BJ (cell line): ENCODE measurements at regions not wholly inside any gene's neighbourhood (a gene's known extent, or its start where the extent isn't known, plus 50 kb on each side); places are given as distances from the start of the nearest gene placed in this dataset.
A peak's percentile ranks its signal among the peaks of the same experiment; 100 is the strongest.

Experiments used
- CTCF ChIA-PET: fragments of 350-600 bp; formaldehyde crosslinking; extraction: SDS; loops from one replicate; lab custom pipeline; 2021; ENCODE audit warnings: antibody characterized with exemption, inconsistent platforms; lab: Yijun Ruan, JAX
- POLR2A ChIA-PET: fragments of 300-600 bp; sonication (Branson Sonifier 250); formaldehyde crosslinking; extraction: SDS; loops from one replicate; lab custom pipeline; 2021; ENCODE audit warnings: antibody characterized with exemption; lab: Charles Lee
- DNase-seq: peaks from one replicate; pipeline ENCODE4 v3.0.0-alpha.2; 2011; ENCODE audit warnings: low read depth
- H3K27me3 ChIP-seq: 2 replicates; pipeline ENCODE4 v1.6.0; 2011; ENCODE audit warnings: low read length; ENCODE audit not compliant: control insufficient read depth, insufficient read depth
- H3K36me3 ChIP-seq: 2 replicates; pipeline ENCODE4 v1.5.1; 2011; ENCODE audit warnings: low read length; ENCODE audit not compliant: control insufficient read depth, insufficient read depth
- H3K4me3 ChIP-seq: 2 replicates; pipeline ENCODE4 v1.5.1; 2011; ENCODE audit warnings: low read depth, mild to moderate bottlenecking, control low read depth, low read length
- CTCF ChIP-seq: IDR thresholded peaks from 2 replicates; pipeline ENCODE4 v1.5.1; 2011; ENCODE audit warnings: low read depth, mild to moderate bottlenecking, control low read depth, inconsistent platforms, low read length, moderate library complexity; ENCODE audit not compliant: insufficient read depth

- Histone ChIP-seq H3K27me3 (no peaks in the 10 kb centered on the region; the same call in 1 of the 2 replicates), H3K36me3 (no peaks in the 10 kb centered on the region), H3K4me3 (no peak overlapping the region)
- no peak for TF ChIP-seq CTCF
- POLR2A ChIA-PET: no interaction called here
- no peak for DNase-seq
- CTCF ChIA-PET: no interaction called here
Observed at GRCh38 chr14:55772486-55772885, 192.5 kb downstream of the KTN1 start.

- Histone ChIP-seq H3K36me3 (no peaks in the 10 kb centered on the region), H3K27me3 (no peaks in the 10 kb centered on the region; the same call in 1 of the 2 replicates), H3K4me3 (no peak overlapping the region)
- TF ChIP-seq CTCF: no peak
- no peak for DNase-seq
- POLR2A ChIA-PET: no interaction called here
- CTCF ChIA-PET: no interaction called here
Observed at GRCh38 chr14:55773312-55773711, 193.3 kb downstream of the KTN1 start.

GRCh38 chr14:55773984-55774545 is 194.1 kb downstream of the KTN1 start:
- POLR2A ChIA-PET: no interaction called here

DNA sequence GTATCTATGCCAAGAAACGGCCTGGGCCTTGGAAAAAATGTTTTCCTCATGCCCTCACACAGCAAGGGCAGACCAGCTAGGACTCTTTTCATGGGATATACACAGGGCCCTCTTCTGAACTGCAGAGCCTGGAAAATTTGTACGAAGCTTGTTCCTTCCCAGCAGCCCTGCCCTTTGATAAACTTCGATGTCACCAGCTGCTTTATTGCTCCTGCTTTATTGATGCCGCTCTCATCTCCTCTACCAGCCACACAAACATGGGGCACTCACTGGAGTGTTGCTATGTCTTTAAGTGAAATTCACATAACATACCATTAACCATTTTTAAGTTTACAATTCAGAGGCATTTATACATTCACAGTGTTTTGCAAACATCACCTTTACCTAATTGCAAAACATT is 197.9 kb downstream of the KTN1 start:
- Histone ChIP-seq H3K36me3 (no peaks in the 10 kb centered on the region), H3K27me3 (no peaks in the 10 kb centered on the region), H3K4me3 (no peak overlapping the region)
- ChIA-PET POLR2A (no interaction called here), CTCF (interaction anchor here (1.5 kb wide), 1 partner anchor 24 kb away, joined by 6 read pairs; no protein-coding TSS in a partner anchor)
- DNase-seq: no peak
- TF ChIP-seq CTCF: no peak

More at GRCh38 chr14:55773984-55774545, 194.1 kb downstream of the KTN1 start:
- H3K27me3 ChIP-seq: no peaks in the 10 kb centered on the region; the same call in 1 of the 2 replicates
- TF ChIP-seq CTCF: no peak
- CTCF ChIA-PET: no interaction called here
- no peak overlapping the region for H3K4me3 ChIP-seq
- no peaks in the 10 kb centered on the region for H3K36me3 ChIP-seq
- DNase-seq: no peak

DNA sequence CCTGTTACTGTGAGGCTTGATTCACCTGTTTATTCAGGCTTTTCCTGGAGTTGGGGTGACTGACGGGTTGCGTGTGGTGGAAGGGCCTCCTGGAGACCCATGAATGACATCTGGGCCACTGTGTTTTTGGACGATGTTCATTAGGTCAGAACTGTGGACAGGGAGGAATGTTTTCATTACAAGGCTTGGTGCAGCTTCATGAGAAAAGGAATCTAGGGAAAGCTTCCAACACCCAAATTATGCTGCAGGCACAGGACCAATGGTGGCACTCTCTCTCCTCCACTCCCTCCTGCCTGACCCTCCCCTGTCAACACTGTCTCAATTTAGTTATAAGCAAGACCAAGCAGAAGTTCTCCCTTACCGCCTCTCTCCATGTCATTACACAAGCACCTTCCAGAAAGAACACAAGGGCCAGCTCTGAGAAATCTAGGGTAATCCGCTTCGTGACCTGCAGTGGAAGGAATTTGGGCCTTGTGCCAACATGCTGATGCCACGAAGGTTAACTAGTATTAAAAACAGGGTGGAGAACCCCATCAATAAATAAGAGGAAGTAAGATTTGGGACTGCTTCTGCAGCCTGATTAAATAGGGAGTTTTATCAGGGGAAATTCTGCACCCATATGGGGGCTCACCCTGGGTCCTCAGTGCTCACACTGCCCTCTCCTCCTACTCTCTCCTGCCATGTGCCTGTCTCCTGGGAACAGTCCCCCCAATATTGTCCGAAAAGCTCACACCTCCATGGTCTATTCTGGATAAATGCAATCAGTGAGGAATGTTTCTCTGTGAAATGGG is 200.3 kb downstream of the KTN1 start:
- Histone ChIP-seq H3K36me3 (no peaks in the 10 kb centered on the region), H3K4me3 (no peak overlapping the region), H3K27me3 (no peaks in the 10 kb centered on the region)
- no peak for TF ChIP-seq CTCF
- ChIA-PET POLR2A (no interaction called here), CTCF (interaction anchor here (0.7 to 0.9 kb wide), 2 partner anchors 9 to 11 kb away, joined by 3 read pairs; no protein-coding TSS in a partner anchor)
- peak; percentile 25 for DNase-seq
